SK-N-SH (cell line): ENCODE measurements at regions not wholly inside any gene's neighbourhood (a gene's known extent, or its start where the extent isn't known, plus 50 kb on each side); places are given as distances from the start of the nearest gene placed in this dataset.

Source experiments
- CTCF ChIA-PET: fragments of 300-600, 350-600 bp; formaldehyde crosslinking; extraction: SDS; loops from one replicate; lab custom pipeline; 2021; lab: Yijun Ruan, JAX
- POLR2A ChIA-PET: fragments of 350-600 bp; sonication (Branson Sonifier 250); formaldehyde crosslinking; extraction: SDS; loops from one replicate; lab custom pipeline; 2020; ENCODE audit warnings: antibody characterized with exemption, inconsistent platforms; lab: Yijun Ruan, JAX
- DNase-seq: peaks from one replicate; pipeline ENCODE4 v3.0.0; 2012
- H2AFZ ChIP-seq: fragments of 200-600 bp; sonication (generic); 2 replicates; pipeline ENCODE4 v1.8.1; 2016; ENCODE audit warnings: antibody characterized with exemption, mild to moderate bottlenecking, low read depth
- H3F3A ChIP-seq: fragments of 200-600 bp; sonication (generic); replicated peaks from 2 replicates; pipeline ENCODE3; 2016; ENCODE audit warnings: antibody characterized with exemption, mild to moderate bottlenecking; ENCODE audit not compliant: insufficient read depth
- H3K27ac ChIP-seq, 2 experiments: fragments of 200-500 bp in 1 of 2; fragments of 200-600 bp in 1 of 2; sonication (Bioruptor generic) in 1 of 2; sonication (generic), shearing (Covaris generic) in 1 of 2; 2 replicates each; pipeline versions ENCODE4 v1.5.1 to v1.6.1; 2014 to 2016; ENCODE audit warnings: low read depth in 2 of 2, inconsistent platforms in 1 of 2, low read length in 1 of 2, mild to moderate bottlenecking in 1 of 2, mixed read lengths in 1 of 2
- H3K27me3 ChIP-seq: fragments of 200-600 bp; sonication (generic), shearing (Covaris generic); 2 replicates; pipeline ENCODE4 v1.6.1; 2016; ENCODE audit warnings: mixed run types; ENCODE audit not compliant: insufficient read depth
- H3K36me3 ChIP-seq, 2 experiments: fragments of 200-500 bp in 1 of 2; fragments of 200-600 bp in 1 of 2; sonication (Bioruptor generic) in 1 of 2; sonication (generic) in 1 of 2; replicated peaks in 1 of 2; 2 replicates each; pipeline versions ENCODE3 to v1.5.1; 2014 to 2016; ENCODE audit warnings: low read length in 1 of 2, mild to moderate bottlenecking in 1 of 2; ENCODE audit not compliant: insufficient read depth in 2 of 2, control insufficient read depth in 1 of 2
- H3K4me1 ChIP-seq, 2 experiments: fragments of 200-500 bp in 1 of 2; fragments of 200-600 bp in 1 of 2; sonication (Bioruptor generic) in 1 of 2; sonication (generic), shearing (Covaris generic) in 1 of 2; 2 replicates each; pipeline versions ENCODE4 v1.5.1 to v1.6.1; 2014 to 2016; ENCODE audit warnings: low read depth in 1 of 2, low read length in 1 of 2, mixed run types in 1 of 2; ENCODE audit not compliant: insufficient read depth in 2 of 2, control insufficient read depth in 1 of 2
- H3K4me2 ChIP-seq: fragments of 200-600 bp; sonication (generic), shearing (Covaris generic); 2 replicates; pipeline ENCODE4 v1.6.1; 2017; ENCODE audit warnings: mixed run types
- H3K4me3 ChIP-seq, 2 experiments: fragments of 200-500 bp in 1 of 2; fragments of 200-600 bp in 1 of 2; sonication (Bioruptor generic) in 1 of 2; sonication (generic), shearing (Covaris generic) in 1 of 2; 2 replicates each; pipeline versions ENCODE4 v1.5.1 to v1.8.1; 2014 to 2016; ENCODE audit warnings: low read depth in 2 of 2, inconsistent platforms in 1 of 2, low read length in 1 of 2, mild to moderate bottlenecking in 1 of 2, mixed read lengths in 1 of 2, moderate library complexity in 1 of 2
- H3K79me2 ChIP-seq: fragments of 200-600 bp; sonication (generic); 2 replicates; pipeline ENCODE4 v1.8.1; 2017; ENCODE audit warnings: mild to moderate bottlenecking; ENCODE audit not compliant: insufficient read depth
- H3K9ac ChIP-seq: fragments of 200-600 bp; sonication (generic); 2 replicates; pipeline ENCODE4 v1.6.1; 2017; ENCODE audit warnings: mixed run types
- H3K9me2 ChIP-seq: fragments of 200-600 bp; sonication (generic); 2 replicates; pipeline ENCODE4 v1.6.1; 2017; ENCODE audit warnings: mixed run types
- H3K9me3 ChIP-seq: fragments of 200-600 bp; sonication (generic); 2 replicates; pipeline ENCODE4 v1.6.1; 2017; ENCODE audit warnings: mixed run types, mild to moderate bottlenecking, moderate library complexity
- H4K20me1 ChIP-seq: fragments of 200-600 bp; sonication (generic); 2 replicates; pipeline ENCODE4 v1.6.1; 2017; ENCODE audit warnings: mild to moderate bottlenecking, mixed run types; ENCODE audit not compliant: insufficient read depth
- CHD2 ChIP-seq: fragments of 150-350 bp; IDR thresholded peaks from 2 replicates; pipeline ENCODE4 v1.6.1; 2018; ENCODE audit warnings: low read length; ENCODE audit not compliant: partially characterized antibody
- CTCF ChIP-seq: fragments of 200-600 bp; sonication (generic); IDR thresholded peaks from 2 replicates; pipeline ENCODE4 v1.6.1; 2017; ENCODE audit warnings: antibody characterized with exemption, mild to moderate bottlenecking, moderate library complexity
- ELF1 ChIP-seq: IDR thresholded peaks from 2 replicates; pipeline ENCODE4 v1.4.0; 2012
- EP300 ChIP-seq, 2 experiments: IDR thresholded peaks; 2 replicates each; pipeline versions ENCODE4 v1.4.0 to v1.6.1; 2012; ENCODE audit warnings: borderline replicate concordance in 1 of 2, low read depth in 1 of 2, low read length in 1 of 2
- GABPA ChIP-seq: IDR thresholded peaks from 2 replicates; pipeline ENCODE4 v1.4.0; 2012; ENCODE audit warnings: low read depth, mild to moderate bottlenecking
- MXI1 ChIP-seq: IDR thresholded peaks from 2 replicates; pipeline ENCODE4 v1.6.1; 2012; ENCODE audit warnings: mild to moderate bottlenecking, low read depth, low read length, improper control_type of control experiment
- NFIC ChIP-seq: IDR thresholded peaks from 2 replicates; pipeline ENCODE4 v1.4.0; 2012; ENCODE audit warnings: borderline replicate concordance
- NRF1 ChIP-seq: IDR thresholded peaks from 2 replicates; pipeline ENCODE4 v1.6.1; 2012; ENCODE audit warnings: low read depth, mild to moderate bottlenecking, low read length
- RAD21 ChIP-seq: IDR thresholded peaks from 2 replicates; pipeline ENCODE4 v1.6.1; 2012; ENCODE audit warnings: mild to moderate bottlenecking, low read length
- RXRA ChIP-seq: IDR thresholded peaks from 2 replicates; pipeline ENCODE4 v1.4.0; 2012; ENCODE audit warnings: low read depth, mild to moderate bottlenecking, borderline replicate concordance
- SMC3 ChIP-seq: IDR thresholded peaks from 2 replicates; pipeline ENCODE4 v1.6.1; 2012; ENCODE audit warnings: low read depth, low read length, improper control_type of control experiment
- WGBS: methylation state at CpG from one replicate; pipeline ENCODE4 v1.1.6; 2017; ENCODE audit warnings: low lambda C conversion rate; 5-methylcytosine and 5-hydroxymethylcytosine counted together

DNA sequence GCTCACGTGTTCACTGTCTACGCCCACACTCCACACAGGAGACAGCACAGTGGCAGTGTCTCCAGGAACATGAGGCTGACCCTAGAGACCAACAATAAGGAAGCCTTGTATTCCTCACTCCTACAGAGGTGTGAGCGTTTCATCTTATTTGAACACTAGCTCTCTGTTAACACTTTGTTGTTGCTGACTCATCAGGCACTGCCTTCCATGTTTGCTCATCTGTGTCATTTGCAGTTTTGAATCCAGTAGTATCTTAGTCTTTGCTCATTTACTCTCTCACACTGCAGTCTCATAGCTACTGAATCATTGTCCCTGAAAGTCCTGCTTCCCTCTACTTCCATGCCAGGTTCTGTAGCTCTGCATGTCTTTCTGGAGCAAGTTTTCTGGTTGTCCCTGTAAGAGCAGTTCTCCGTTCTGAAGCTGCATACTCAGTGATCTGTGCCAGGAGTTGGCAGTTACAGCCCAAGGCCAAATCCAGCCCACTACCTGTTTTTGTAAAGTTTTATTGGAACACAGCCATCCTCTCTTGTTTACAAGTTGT lies 80.3 kb upstream of the DCLK2 start:
- ChIA-PET CTCF (interaction anchor here (0.5 to 3.0 kb wide), 8 partner anchors 10 to 247 kb away, joined by 3 to 25 read pairs (median 4); no protein-coding TSS in a partner anchor), POLR2A (no interaction called here)
- Histone ChIP-seq H2AFZ (peak overlapping the region; percentile 74; the same call in 1 of the 2 replicates), H3K27me3 (no peaks in the 10 kb centered on the region), H3F3A (no peaks in the 10 kb centered on the region), H4K20me1 (no peaks in the 10 kb centered on the region), H3K9me2 (no peaks in the 10 kb centered on the region), H3K36me3 (no peaks in the 10 kb centered on the region), H3K9ac (0 out of 2 replicates have a peak overlapping the region, but pooled peaks have one; percentile 2), H3K4me3 (no peak overlapping the region), H3K79me2 (no peaks in the 10 kb centered on the region), H3K9me3 (no peaks in the 10 kb centered on the region), H3K4me1 (peaks cover 6 to 17% of the 10 kb centered on the region in 2 experiments; a peak in 3 of 4 replicates), H3K27ac (peak overlapping the region in 1 of 2 experiments; percentile 19; a peak in 1 of 4 replicates), H3K4me2 (no peak overlapping the region)
- no peak for TF ChIP-seq GABPA
- no peak for DNase-seq
- WGBS = 63% methylated on average over 4 of the region's 4 CpGs

- H3K4me3 ChIP-seq = no peak overlapping the region; a peak in 1 of 4 replicates
- no peaks in the 10 kb centered on the region for H3K9me3 ChIP-seq
- ChIA-PET CTCF (interaction anchor here (0.7 to 3.0 kb wide), 7 partner anchors 11 to 867 kb away, joined by 3 to 25 read pairs (median 4); no protein-coding TSS in a partner anchor), POLR2A (no interaction called here)
- peak; percentile 34 for DNase-seq
- no peak overlapping the region for H2AFZ ChIP-seq
- no peak overlapping the region for H3K27ac ChIP-seq
- H3K27me3 ChIP-seq = no peaks in the 10 kb centered on the region
- WGBS = 7% methylated on average over 3 of the region's 3 CpGs
- no peaks in the 10 kb centered on the region for H3K79me2 ChIP-seq
- no peaks in the 10 kb centered on the region for H3K9me2 ChIP-seq
- TF ChIP-seq ELF1 = no peak
- TF ChIP-seq CTCF = peak; percentile 96
- peak; percentile 55 for TF ChIP-seq NFIC
- no peak for TF ChIP-seq MXI1
- TF ChIP-seq NRF1 = 0 out of 2 replicates have a peak, but pooled peaks have one; percentile 12
- TF ChIP-seq CHD2 = peak; percentile 14
- TF ChIP-seq RXRA = no peak
- TF ChIP-seq SMC3 = peak; percentile 94
- 0 out of 4 replicates have a peak, but pooled peaks of 1 of the 2 experiments have one; percentile 6 for TF ChIP-seq EP300 (IDR thresholded peaks at IDR 0.05; ENCODE audit: borderline replicate concordance in 1 of 2, low read depth in 1 of 2, low read length in 1 of 2)
- peak; percentile 98 for TF ChIP-seq RAD21
- no peaks in the 10 kb centered on the region for H3K36me3 ChIP-seq
- H3K4me2 ChIP-seq = no peak overlapping the region
- H3K9ac ChIP-seq = no peak overlapping the region
- H3F3A ChIP-seq = no peaks in the 10 kb centered on the region
- no peaks in the 10 kb centered on the region for H4K20me1 ChIP-seq
- peaks cover 6 to 31% of the 10 kb centered on the region in 2 experiments; a peak in 3 of 4 replicates for H3K4me1 ChIP-seq
Observed at GRCh38 chr4:149999485-150000074, 78.7 kb upstream of the DCLK2 start.
